Smooth muscle cell (in vitro differentiated cells): ENCODE measurements at regions not wholly inside any gene's neighbourhood (a gene's known extent, or its start where the extent isn't known, plus 50 kb on each side); places are given as distances from the start of the nearest gene placed in this dataset.
A peak's percentile ranks its signal among the peaks of the same experiment; 100 is the strongest.

ENCODE experiments used
- DNase-seq: peaks from one replicate; lab custom pipeline; 2025; ENCODE audit not compliant: unreplicated experiment; lab: John Stamatoyannopoulos, UW
- H2AFZ ChIP-seq: fragments of 200-600 bp; sonication (generic); 2 replicates; pipeline ENCODE4 v1.6.0; 2016; ENCODE audit warnings: antibody characterized with exemption, low read depth, mild to moderate bottlenecking
- H3F3A ChIP-seq: fragments of 200-600 bp; sonication (generic); 2 replicates; pipeline ENCODE4 v1.6.0; 2017; ENCODE audit warnings: antibody characterized with exemption, low read depth
- H3K27ac ChIP-seq: fragments of 200-600 bp; sonication (generic); 2 replicates; pipeline ENCODE4 v1.5.1; 2016; ENCODE audit warnings: low read depth, mild to moderate bottlenecking
- H3K27me3 ChIP-seq: fragments of 200-600 bp; sonication (generic); 2 replicates; pipeline ENCODE4 v1.6.1; 2016; ENCODE audit warnings: low read depth, mild to moderate bottlenecking
- H3K36me3 ChIP-seq: fragments of 200-600 bp; sonication (generic); 2 replicates; pipeline ENCODE4 v1.5.1; 2016; ENCODE audit warnings: low read depth
- H3K4me1 ChIP-seq: fragments of 200-600 bp; sonication (generic); 2 replicates; pipeline ENCODE4 v1.5.1; 2016; ENCODE audit warnings: low read depth
- H3K4me2 ChIP-seq: fragments of 200-600 bp; sonication (generic); 2 replicates; pipeline ENCODE4 v1.6.0; 2016; ENCODE audit warnings: mild to moderate bottlenecking
- H3K4me3 ChIP-seq: fragments of 200-600 bp; sonication (generic); 2 replicates; pipeline ENCODE4 v1.5.1; 2016; ENCODE audit warnings: mild to moderate bottlenecking
- H3K79me2 ChIP-seq: fragments of 200-600 bp; sonication (generic); 2 replicates; pipeline ENCODE4 v1.6.0; 2016; ENCODE audit warnings: low read depth, mild to moderate bottlenecking
- H3K9ac ChIP-seq: fragments of 200-600 bp; sonication (generic); 2 replicates; pipeline ENCODE4 v1.6.0; 2016; ENCODE audit warnings: low read depth
- H3K9me3 ChIP-seq: fragments of 200-600 bp; sonication (generic); replicated peaks from 2 replicates; pipeline ENCODE4 v1.5.1; 2016; ENCODE audit warnings: low read depth
- H4K20me1 ChIP-seq: fragments of 200-600 bp; sonication (generic); 2 replicates; pipeline ENCODE4 v1.6.0; 2016; ENCODE audit warnings: low read depth
- CTCF ChIP-seq: fragments of 200-600 bp; sonication (generic); IDR thresholded peaks from 2 replicates; pipeline ENCODE4 v1.5.1; 2017; ENCODE audit warnings: borderline replicate concordance, mild to moderate bottlenecking, antibody characterized with exemption; ENCODE audit not compliant: insufficient read depth, poor library complexity, severe bottlenecking
- WGBS: methylation state at CpG from one replicate; pipeline ENCODE4 v1.1.7; 2016; ENCODE audit warnings: low lambda C conversion rate; 5-methylcytosine and 5-hydroxymethylcytosine counted together

GRCh38 chr2:3009483-3009882, 368.1 kb downstream of the EIPR1 start:
- no peak overlapping the region for H2AFZ ChIP-seq
- TF ChIP-seq CTCF = no peak
- H3F3A ChIP-seq = no peaks in the 10 kb centered on the region
- H4K20me1 ChIP-seq = no peaks in the 10 kb centered on the region
- WGBS = 92% methylated on average over 6 of the region's 7 CpGs
- H3K4me3 ChIP-seq = no peak overlapping the region
- H3K27ac ChIP-seq = no peak overlapping the region
- no peak overlapping the region for H3K4me2 ChIP-seq
- DNase-seq = no peak
- no peaks in the 10 kb centered on the region for H3K79me2 ChIP-seq
- H3K4me1 ChIP-seq = no peaks in the 10 kb centered on the region
- no peak overlapping the region for H3K9ac ChIP-seq
- no peaks in the 10 kb centered on the region for H3K9me3 ChIP-seq
- H3K27me3 ChIP-seq = peaks cover 35% of the 10 kb centered on the region
- H3K36me3 ChIP-seq = no peaks in the 10 kb centered on the region

- H3K79me2 ChIP-seq = no peaks in the 10 kb centered on the region
- H3K4me1 ChIP-seq = no peaks in the 10 kb centered on the region
- 15% methylated on average over 7 of the region's 8 CpGs for WGBS
- H3K9ac ChIP-seq = no peak overlapping the region
- no peak for DNase-seq
- H3K4me3 ChIP-seq = no peak overlapping the region
- H4K20me1 ChIP-seq = no peaks in the 10 kb centered on the region
- no peak for TF ChIP-seq CTCF
- H3F3A ChIP-seq = no peaks in the 10 kb centered on the region
- H3K36me3 ChIP-seq = no peaks in the 10 kb centered on the region
- H3K9me3 ChIP-seq = no peaks in the 10 kb centered on the region
- H3K27me3 ChIP-seq = peaks cover 39% of the 10 kb centered on the region
- peak overlapping the region; percentile 67 for H3K4me2 ChIP-seq
- no peak overlapping the region for H2AFZ ChIP-seq
- H3K27ac ChIP-seq = no peak overlapping the region
These were observed 368.6 kb downstream of the EIPR1 start for GRCh38 chr2:3009005-3009404.

GRCh38 chr2:3008561-3008960, 369.1 kb downstream of the EIPR1 start:
- no peaks in the 10 kb centered on the region for H3K9me3 ChIP-seq
- H3K79me2 ChIP-seq = no peaks in the 10 kb centered on the region
- H3K4me2 ChIP-seq = peak overlapping the region; percentile 67
- H4K20me1 ChIP-seq = no peaks in the 10 kb centered on the region
- H3K4me1 ChIP-seq = no peaks in the 10 kb centered on the region
- WGBS = 29% methylated on average over 4 of the region's 4 CpGs
- H3K4me3 ChIP-seq = no peak overlapping the region
- no peaks in the 10 kb centered on the region for H3K36me3 ChIP-seq
- peaks cover 42% of the 10 kb centered on the region for H3K27me3 ChIP-seq
- no peak for TF ChIP-seq CTCF
- H2AFZ ChIP-seq = no peak overlapping the region
- H3F3A ChIP-seq = no peaks in the 10 kb centered on the region
- no peak overlapping the region for H3K27ac ChIP-seq
- no peak overlapping the region for H3K9ac ChIP-seq
- DNase-seq = no peak

GRCh38 chr2:3007135-3007534, 370.5 kb downstream of the EIPR1 start:
- Histone ChIP-seq H3K27me3 (peaks cover 42% of the 10 kb centered on the region), H2AFZ (no peak overlapping the region), H3F3A (no peaks in the 10 kb centered on the region), H4K20me1 (no peaks in the 10 kb centered on the region), H3K4me1 (no peaks in the 10 kb centered on the region), H3K9me3 (no peaks in the 10 kb centered on the region), H3K9ac (no peak overlapping the region), H3K27ac (no peak overlapping the region), H3K36me3 (no peaks in the 10 kb centered on the region), H3K4me2 (no peak overlapping the region), H3K4me3 (no peak overlapping the region), H3K79me2 (no peaks in the 10 kb centered on the region)
- no peak for TF ChIP-seq CTCF
- DNase-seq = no peak
- 93% methylated on average over 6 of the region's 6 CpGs for WGBS
